ENCODE measurements at regions not wholly inside any gene's neighbourhood (a gene's known extent, or its start where the extent isn't known, plus 50 kb on each side); places are given as distances from the start of the nearest gene placed in this dataset.

- no peak for TF ChIP-seq POLR2AphosphoS5 (IDR thresholded peaks at IDR 0.05)
- TF ChIP-seq CTCF (IDR thresholded peaks at IDR 0.05): no peak
These were observed 223.2 kb upstream of the COPS8 start for GRCh38 chr2:236862526-236862925.
